GM12874 (cell line): ENCODE measurements at regions not wholly inside any gene's neighbourhood (a gene's known extent, or its start where the extent isn't known, plus 50 kb on each side); places are given as distances from the start of the nearest gene placed in this dataset.

ENCODE experiments used
- CTCF ChIP-seq: IDR thresholded peaks from 2 replicates; pipeline ENCODE4 v1.5.1; 2011; ENCODE audit warnings: low read depth, mild to moderate bottlenecking, control low read depth, low read length, moderate library complexity; ENCODE audit not compliant: insufficient read depth

DNA sequence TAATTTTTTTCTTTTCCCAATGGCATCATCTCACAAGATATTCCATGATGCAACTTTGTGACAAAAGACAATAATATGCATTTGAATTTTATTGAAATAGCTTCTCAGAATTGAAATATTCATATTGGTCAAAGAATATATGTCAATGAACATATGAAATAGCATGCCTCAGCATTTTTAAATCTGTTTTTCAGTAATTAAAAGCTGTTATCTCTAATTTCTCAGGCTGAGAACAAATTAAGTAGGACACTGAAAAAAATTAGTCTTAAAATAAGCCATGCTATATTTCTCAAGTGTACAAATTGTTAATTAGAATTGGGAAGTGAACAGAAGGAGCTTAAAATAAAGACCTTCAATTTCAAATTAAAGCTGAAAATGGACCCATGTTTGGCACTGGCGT lies 570.1 kb downstream of the MFSD1 start:
- no peak for TF ChIP-seq CTCF

GRCh38 chr3:159378396-159379194 lies 576.7 kb downstream of the MFSD1 start:
- TF ChIP-seq CTCF, result no peak

DNA sequence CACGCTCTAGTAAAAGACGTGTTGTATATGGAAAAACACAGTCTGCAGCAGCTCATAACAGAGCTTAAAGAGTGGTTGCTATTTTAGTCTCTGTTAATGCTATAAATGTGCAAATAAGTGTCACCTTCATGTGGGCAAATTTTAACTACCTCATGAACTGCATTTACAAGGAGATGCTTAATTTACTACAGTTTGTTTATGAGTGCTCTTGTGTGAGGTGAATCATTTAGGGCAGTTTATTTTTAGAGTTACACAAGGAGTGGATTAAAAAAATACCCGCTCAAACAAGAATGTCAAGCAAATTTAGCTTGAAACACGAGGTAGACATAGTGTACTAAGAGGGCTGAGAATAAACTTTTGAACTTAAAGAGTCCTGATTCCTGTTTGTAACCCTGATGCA lies 579.0 kb downstream of the MFSD1 start:
- TF ChIP-seq CTCF, result no peak

- TF ChIP-seq CTCF, result no peak
Measured at GRCh38 chr3:159390656-159391212, 588.9 kb downstream of the MFSD1 start.

DNA sequence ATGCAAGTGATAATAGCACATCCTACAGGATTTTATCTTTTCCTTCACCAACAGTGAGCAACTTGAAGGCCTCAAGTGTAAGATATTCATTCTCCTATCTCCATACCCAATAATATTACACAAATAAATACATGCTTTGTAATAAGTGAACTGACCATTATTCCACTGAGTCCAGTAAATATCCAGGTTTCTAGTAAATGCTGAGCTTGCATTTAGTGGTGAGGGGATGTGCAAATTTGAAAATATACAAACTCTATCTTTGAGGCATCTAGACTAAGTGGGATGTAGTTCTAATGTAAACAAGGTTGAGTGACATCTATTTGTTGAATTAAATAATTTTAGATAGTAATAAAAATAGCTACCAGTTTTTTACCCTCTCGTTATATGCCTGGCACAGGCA lies 587.6 kb upstream of the IL12A start:
- TF ChIP-seq CTCF, result no peak

GRCh38 chr3:159413319-159413718 lies 575.3 kb upstream of the IL12A start:
- TF ChIP-seq CTCF, result no peak

GRCh38 chr3:159416856-159417255 lies 571.8 kb upstream of the IL12A start:
- TF ChIP-seq CTCF, result no peak
